H1 (cell line): ENCODE measurements at regions not wholly inside any gene's neighbourhood (a gene's known extent, or its start where the extent isn't known, plus 50 kb on each side); places are given as distances from the start of the nearest gene placed in this dataset.
"Not testable (repeated sequence)": the region's sequence is repeated elsewhere in the genome, so short reads cannot be mapped to it uniquely, and the experiment has no call there.

Experiments
- CTCF ChIA-PET: fragments of 300-600 bp; sonication (Branson Sonifier 250); formaldehyde crosslinking; loops from one replicate; lab custom pipeline; 2021; ENCODE audit not compliant: partially characterized antibody; lab: Charles Lee
- POLR2A ChIA-PET: fragments of 300-600 bp; sonication (Branson Sonifier 250); formaldehyde crosslinking; loops from one replicate; lab custom pipeline; 2021; ENCODE audit warnings: inconsistent platforms; ENCODE audit not compliant: partially characterized antibody; lab: Charles Lee
- DNase-seq, 2 experiments: peaks; one replicate each; pipeline versions ENCODE4 v3.0.0 to v3.0.0-alpha.2; 2010 to 2022; ENCODE audit warnings: low spot score in 2 of 2, low read depth in 1 of 2, mixed read lengths in 1 of 2
- FAIRE-seq: peaks from 2 replicates; lab custom pipeline; 2011; peaks lifted over from hg19 to GRCh38; lab: Jason Lieb, UNC
- H2AFZ ChIP-seq: 2 replicates; pipeline ENCODE4 v1.8.1; 2012; ENCODE audit warnings: low read length, inconsistent platforms
- H2AK5ac ChIP-seq: 2 replicates; pipeline ENCODE4 v1.6.1; 2013; ENCODE audit warnings: low read depth, low read length
- H2BK120ac ChIP-seq: replicated peaks from 2 replicates; pipeline ENCODE3; 2013; ENCODE audit warnings: low read depth, low read length, inconsistent platforms
- H2BK12ac ChIP-seq: 2 replicates; pipeline ENCODE4 v1.6.1; 2013; ENCODE audit warnings: low read depth, low read length
- H2BK15ac ChIP-seq: 2 replicates; pipeline ENCODE4 v1.6.1; 2013; ENCODE audit warnings: low read length
- H2BK20ac ChIP-seq: 2 replicates; pipeline ENCODE4 v1.6.1; 2013; ENCODE audit warnings: low read length
- H2BK5ac ChIP-seq: 2 replicates; pipeline ENCODE4 v1.6.1; 2013; ENCODE audit warnings: low read depth, low read length
- H3K14ac ChIP-seq: 2 replicates; pipeline ENCODE4 v1.6.1; 2013; ENCODE audit warnings: inconsistent platforms; ENCODE audit not compliant: insufficient read length
- H3K18ac ChIP-seq: 2 replicates; pipeline ENCODE4 v1.6.1; 2013; ENCODE audit warnings: low read length; ENCODE audit errors: extremely low read depth
- H3K23ac ChIP-seq: 2 replicates; pipeline ENCODE4 v1.6.1; 2013; ENCODE audit warnings: inconsistent platforms; ENCODE audit not compliant: insufficient read length
- H3K23me2 ChIP-seq: 2 replicates; pipeline ENCODE4 v1.6.1; 2013; ENCODE audit warnings: low read depth, low read length
- H3K27ac ChIP-seq: 2 replicates; pipeline ENCODE4 v1.6.1; 2011; ENCODE audit warnings: low read depth, low read length, inconsistent platforms
- H3K27me3 ChIP-seq, 4 experiments: replicated peaks in 1 of 4; 1 replicate in 1 of 4; 2 replicates in 3 of 4; pipeline versions ENCODE4 v1.6.1 to v1.8.1; 2011 to 2013; ENCODE audit warnings: low read length in 3 of 4, mild to moderate bottlenecking in 3 of 4, inconsistent platforms in 2 of 4, mixed read lengths in 2 of 4, moderate library complexity in 1 of 4; ENCODE audit not compliant: control insufficient read depth in 3 of 4, insufficient read depth in 3 of 4; ENCODE audit errors: extremely low read depth in 1 of 4
- H3K36me3 ChIP-seq, 4 experiments: 2 replicates each; pipeline versions ENCODE4 v1.6.1 to v1.8.1; 2011 to 2013; ENCODE audit warnings: mild to moderate bottlenecking in 4 of 4, low read length in 3 of 4, moderate library complexity in 2 of 4, control low read depth in 1 of 4, inconsistent platforms in 1 of 4; ENCODE audit not compliant: insufficient read depth in 4 of 4, control insufficient read depth in 2 of 4
- H3K4ac ChIP-seq: replicated peaks from 2 replicates; pipeline ENCODE3; 2013; ENCODE audit warnings: low read length, low read depth, mixed read lengths, inconsistent platforms; ENCODE audit not compliant: insufficient read length
- H3K4me1 ChIP-seq, 4 experiments: replicated peaks in 1 of 4; 1 replicate in 1 of 4; 2 replicates in 3 of 4; pipeline versions ENCODE4 v1.6.1 to v1.8.1; 2011 to 2013; ENCODE audit warnings: low read length in 3 of 4, inconsistent platforms in 2 of 4, mixed read lengths in 1 of 4; ENCODE audit not compliant: insufficient read depth in 4 of 4, control insufficient read depth in 3 of 4
- H3K4me2 ChIP-seq, 2 experiments: 2 replicates each; pipeline versions ENCODE4 v1.6.1 to v1.8.1; 2011 to 2013; ENCODE audit warnings: low read depth in 2 of 2, low read length in 2 of 2, control low read depth in 1 of 2, inconsistent platforms in 1 of 2, mild to moderate bottlenecking in 1 of 2; ENCODE audit not compliant: insufficient read depth in 1 of 2
- H3K4me3 ChIP-seq, 4 experiments: fragments of 200-600, 300-600 bp in 1 of 4; sonication (generic), shearing (Covaris generic), sonication (Bioruptor Twin) in 1 of 4; 2 replicates each; pipeline versions ENCODE4 v1.5.1 to v1.8.1; 2011 to 2016; ENCODE audit warnings: low read length in 4 of 4, low read depth in 3 of 4, control low read depth in 2 of 4, inconsistent platforms in 2 of 4, mild to moderate bottlenecking in 2 of 4, mixed read lengths in 1 of 4, moderate library complexity in 1 of 4; ENCODE audit not compliant: insufficient read depth in 2 of 4; ENCODE audit errors: extremely low read depth in 1 of 4
- H3K56ac ChIP-seq: replicated peaks from 2 replicates; pipeline ENCODE3; 2013; ENCODE audit warnings: low read depth, mild to moderate bottlenecking, mixed read lengths, low read length, inconsistent platforms; ENCODE audit not compliant: insufficient read length
- H3K79me1 ChIP-seq: 2 replicates; pipeline ENCODE4 v1.6.1; 2013; ENCODE audit warnings: low read depth, low read length, control low read depth
- H3K79me2 ChIP-seq, 2 experiments: 2 replicates each; pipeline versions ENCODE4 v1.6.1 to v1.8.1; 2012 to 2013; ENCODE audit warnings: low read length in 2 of 2, mild to moderate bottlenecking in 2 of 2, inconsistent platforms in 1 of 2; ENCODE audit not compliant: insufficient read depth in 2 of 2, control insufficient read depth in 1 of 2
- H3K9ac ChIP-seq, 4 experiments: replicated peaks in 1 of 4; 1 replicate in 1 of 4; 2 replicates in 3 of 4; pipeline versions ENCODE4 v1.6.1 to v1.8.1; 2011 to 2013; ENCODE audit warnings: low read depth in 3 of 4, low read length in 3 of 4, control low read depth in 2 of 4, mild to moderate bottlenecking in 2 of 4, moderate library complexity in 2 of 4, inconsistent platforms in 1 of 4; ENCODE audit errors: extremely low read depth in 1 of 4
- H3K9me3 ChIP-seq, 2 experiments: 2 replicates each; pipeline versions ENCODE4 v1.6.1 to v1.8.1; 2012 to 2013; ENCODE audit warnings: mild to moderate bottlenecking in 2 of 2, moderate library complexity in 2 of 2, control low read depth in 1 of 2, inconsistent platforms in 1 of 2, low read depth in 1 of 2, low read length in 1 of 2, mixed read lengths in 1 of 2; ENCODE audit not compliant: insufficient read depth in 2 of 2
- H4K20me1 ChIP-seq, 2 experiments: replicated peaks in 1 of 2; 2 replicates each; pipeline versions ENCODE3 to v1.8.1; 2011 to 2013; ENCODE audit warnings: inconsistent platforms in 2 of 2, low read length in 2 of 2, mild to moderate bottlenecking in 1 of 2; ENCODE audit not compliant: insufficient read depth in 2 of 2, control insufficient read depth in 1 of 2
- H4K5ac ChIP-seq: 2 replicates; pipeline ENCODE4 v1.6.1; 2013; ENCODE audit warnings: low read length, low read depth, mixed read lengths, inconsistent platforms; ENCODE audit not compliant: insufficient read length
- H4K8ac ChIP-seq: 2 replicates; pipeline ENCODE4 v1.8.0; 2013; ENCODE audit warnings: mild to moderate bottlenecking, moderate library complexity, low read length, inconsistent platforms; ENCODE audit not compliant: insufficient read depth; ENCODE audit errors: extremely low read depth
- H4K91ac ChIP-seq: replicated peaks from 2 replicates; pipeline ENCODE3; 2013; ENCODE audit warnings: low read length, mixed read lengths, inconsistent platforms; ENCODE audit not compliant: insufficient read length
- whole genome bisulfite sequencing, 2 experiments: shearing (Covaris generic) in 1 of 2; methylation state at CpG; one replicate each; pipeline versions ENCODE4 v1.1.6 to v1.1.7; 2013 to 2015; ENCODE audit warnings: low lambda C conversion rate in 2 of 2, mixed read lengths in 2 of 2, inconsistent platforms in 1 of 2, low coverage in 1 of 2, missing lambda C conversion rate in 1 of 2; ENCODE audit not compliant: insufficient replicate concordance in 2 of 2, insufficient coverage in 1 of 2, insufficient read length in 1 of 2; ENCODE audit errors: extremely low coverage in 1 of 2, missing lambda C conversion rate in 1 of 2; 5-methylcytosine and 5-hydroxymethylcytosine counted together

GRCh38 chr13:89406096-89406495, 1734.9 kb downstream of the SLITRK5 start:
- H3K79me1 ChIP-seq, CTCF ChIA-PET, H3K23ac ChIP-seq, H4K8ac ChIP-seq, H2AK5ac ChIP-seq, H3K23me2 ChIP-seq, H3K14ac ChIP-seq, H4K20me1 ChIP-seq, H3K9ac ChIP-seq, H4K91ac ChIP-seq, H4K5ac ChIP-seq, H3K18ac ChIP-seq, H3K9me3 ChIP-seq, H2BK15ac ChIP-seq, H3K4me1 ChIP-seq, H3K4me2 ChIP-seq, H3K4me3 ChIP-seq, H3K36me3 ChIP-seq, H3K4ac ChIP-seq, H3K79me2 ChIP-seq, H2AFZ ChIP-seq, H3K27me3 ChIP-seq, H2BK12ac ChIP-seq, FAIRE-seq, H2BK20ac ChIP-seq, H3K27ac ChIP-seq, H3K56ac ChIP-seq, H2BK5ac ChIP-seq, H2BK120ac ChIP-seq, POLR2A ChIA-PET, DNase-seq: not testable (repeated sequence)
- WGBS, 2 experiments = 93% methylated on average over 6 of the region's 6 CpGs; no CpG with 5 or more reads in 1 of the 2 experiments
